Activated CD4-positive, CD25-positive, alpha-beta regulatory T cell (primary cell): ENCODE measurements at regions not wholly inside any gene's neighbourhood (a gene's known extent, or its start where the extent isn't known, plus 50 kb on each side); places are given as distances from the start of the nearest gene placed in this dataset.
A peak's percentile ranks its signal among the peaks of the same experiment; 100 is the strongest.

Source experiments
- DNase-seq, 4 experiments: peaks; one replicate each; lab custom pipeline; 2025; lab: John Stamatoyannopoulos, UW

DNA sequence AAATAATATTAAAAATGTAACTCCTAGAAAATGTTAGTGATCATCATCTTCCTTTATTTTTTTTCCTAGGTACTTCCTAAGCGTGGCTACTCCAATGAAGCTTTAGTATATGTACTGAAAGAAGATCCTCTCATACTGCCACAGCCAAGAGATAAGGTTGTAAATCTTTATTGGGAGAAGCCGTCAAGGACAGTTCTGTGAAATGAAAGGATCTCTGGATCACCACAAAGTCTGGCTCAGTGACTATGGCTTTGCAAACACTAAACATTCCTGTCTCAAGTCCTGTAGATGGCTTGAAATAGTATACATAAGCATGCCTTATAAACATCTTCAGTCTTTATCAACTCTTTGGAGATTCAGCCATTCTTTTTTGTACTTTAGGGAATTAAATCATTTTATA, 61.2 kb upstream of the DPH5 start:
- DNase-seq: no peak

DNA sequence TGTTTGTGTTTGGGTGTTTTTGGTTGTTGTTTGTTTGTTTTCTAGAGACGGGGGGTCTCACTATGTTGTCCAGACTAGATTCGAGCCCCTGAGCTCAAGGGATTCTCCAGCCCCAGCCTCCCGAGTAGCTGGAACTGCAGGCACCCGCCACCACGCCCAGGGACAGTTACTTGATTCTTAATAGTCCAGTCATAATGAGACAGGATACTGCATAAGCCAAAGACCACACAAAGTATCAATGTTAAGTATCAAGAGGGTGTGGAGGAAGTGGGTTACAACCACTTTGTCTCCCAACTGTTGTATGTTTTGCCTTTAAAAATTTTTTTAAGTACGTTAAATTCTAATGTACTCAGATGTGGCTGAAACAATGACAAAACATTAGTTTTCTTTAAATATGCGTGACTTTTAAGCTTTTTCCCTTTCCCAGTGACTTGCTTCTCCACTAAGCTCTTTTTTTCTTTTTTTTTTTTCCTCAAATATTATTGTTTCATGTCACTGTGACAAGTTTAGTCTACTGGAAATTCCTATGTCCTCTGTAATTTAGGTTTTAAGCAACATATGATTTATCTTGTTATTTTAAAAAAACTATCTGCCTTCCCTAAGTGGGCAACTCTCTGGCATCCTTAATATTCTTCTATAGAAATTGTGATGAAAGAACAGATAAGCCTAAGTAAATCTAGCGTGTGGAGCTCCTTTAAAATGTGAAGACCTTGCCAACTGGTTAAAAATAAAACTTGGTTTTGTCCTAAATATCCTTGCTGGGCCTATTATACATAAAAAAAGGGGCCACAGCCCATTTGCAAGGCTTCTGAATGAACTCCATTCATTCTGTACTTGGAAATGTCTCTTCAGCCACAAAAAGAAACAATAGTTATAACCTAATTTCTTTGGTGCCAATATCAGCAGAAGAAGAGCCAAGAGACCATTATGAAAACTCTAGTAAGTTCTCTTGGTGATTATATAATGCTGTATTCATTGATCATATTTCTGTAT, 56.2 kb upstream of the DPH5 start:
- peak in 1 of 4 experiments; percentile 1 for DNase-seq

DNA sequence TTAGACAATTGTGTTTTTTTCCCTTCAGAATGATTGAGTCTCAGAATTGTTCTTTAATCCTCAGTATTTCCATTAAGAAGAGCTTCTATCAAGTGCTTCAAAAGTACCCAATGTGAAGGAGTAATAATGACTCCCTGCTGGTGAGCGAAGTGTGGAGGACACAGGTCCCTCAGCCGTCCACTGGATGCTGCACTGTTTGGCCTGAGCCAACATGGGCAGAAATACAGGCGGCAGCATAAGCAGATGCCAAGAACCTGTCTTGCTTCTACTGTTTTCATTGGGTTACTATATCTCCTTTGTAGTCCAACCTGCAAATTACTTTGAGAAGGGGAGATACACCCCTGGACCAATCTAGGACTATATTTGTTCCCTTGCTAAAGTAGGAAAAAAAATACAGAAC, 55.3 kb upstream of the DPH5 start:
- DNase-seq: no peak

GRCh38 chr1:101079341-101079740, 53.8 kb upstream of the DPH5 start:
- no peak for DNase-seq

DNA sequence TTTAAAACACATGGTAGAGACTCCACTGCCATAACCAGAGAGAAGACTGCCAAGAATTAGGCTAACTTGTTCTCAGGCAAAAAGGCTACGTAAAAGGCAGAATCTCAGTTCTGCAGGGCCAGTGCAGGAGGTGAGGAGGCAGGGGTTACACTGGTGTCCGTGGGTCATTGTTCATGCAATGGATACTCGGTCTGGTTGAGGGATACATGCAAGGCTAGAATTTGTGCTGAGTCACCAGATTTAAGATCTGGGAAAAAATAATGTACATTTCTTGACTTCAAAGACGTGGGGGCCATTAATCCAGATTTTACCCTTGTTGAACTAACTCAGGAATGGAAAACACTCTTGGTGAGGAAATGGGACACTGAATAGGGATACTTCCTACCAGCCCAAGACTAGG, 52.3 kb upstream of the DPH5 start:
- DNase-seq: no peak

DNA sequence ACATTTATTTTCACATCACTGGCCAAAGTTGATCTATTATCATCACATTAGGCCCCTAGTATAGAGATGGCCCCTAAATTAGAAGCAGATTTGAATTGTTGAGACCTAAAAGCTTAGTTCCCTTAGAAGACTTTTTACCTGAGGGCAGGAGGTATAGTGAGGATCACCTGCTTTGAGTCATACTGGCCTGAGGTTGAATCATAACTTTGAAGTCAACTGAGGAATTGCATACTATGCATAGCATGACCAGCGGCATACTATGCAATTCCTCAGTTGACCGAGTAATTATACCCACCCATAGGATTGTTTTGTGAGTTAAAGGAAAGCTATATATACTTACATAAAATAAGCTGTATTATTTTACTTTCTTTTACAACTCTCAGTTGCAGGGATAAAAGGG, 50.3 kb upstream of the DPH5 start:
- no peak for DNase-seq
